ENCODE measurements at regions not wholly inside any gene's neighbourhood (a gene's known extent, or its start where the extent isn't known, plus 50 kb on each side); places are given as distances from the start of the nearest gene placed in this dataset.

GRCh38 chr5:165626161-165626560 is 2120.7 kb downstream of the MAT2B start:
- no peak for TF ChIP-seq CTCF (IDR thresholded peaks at IDR 0.05; ENCODE audit: low read length)
- no peak for TF ChIP-seq EZH2 (IDR thresholded peaks at IDR 0.05; ENCODE audit: borderline replicate concordance, low read length)
